BLaER1 treated with 17β-estradiol and CSF1 and Interleukin-3, amounts not matched to agents 10 nM and 100 nM (cell line): ENCODE measurements at regions not wholly inside any gene's neighbourhood (a gene's known extent, or its start where the extent isn't known, plus 50 kb on each side); places are given as distances from the start of the nearest gene placed in this dataset.

Experiments used
- H3K27ac ChIP-seq, 11 experiments: shearing (Covaris generic); formaldehyde crosslinking; 2 replicates each; pipeline ENCODE4 v1.8.1; 2022
- H3K27me3 ChIP-seq, 11 experiments: shearing (Covaris generic); formaldehyde crosslinking; 2 replicates each; pipeline ENCODE4 v1.8.1; 2022
- H3K36me3 ChIP-seq, 11 experiments: shearing (Covaris generic); formaldehyde crosslinking; 2 replicates each; pipeline ENCODE4 v1.8.1; 2022
- H3K4me1 ChIP-seq, 10 experiments: shearing (Covaris generic); formaldehyde crosslinking; 2 replicates each; pipeline ENCODE4 v1.8.1; 2022
- H3K4me2 ChIP-seq, 11 experiments: shearing (Covaris generic); formaldehyde crosslinking; 2 replicates each; pipeline ENCODE4 v1.8.1; 2022
- H3K4me3 ChIP-seq, 10 experiments: shearing (Covaris generic); formaldehyde crosslinking; 2 replicates each; pipeline ENCODE4 v1.8.1; 2022
- H3K9ac ChIP-seq, 11 experiments: shearing (Covaris generic); formaldehyde crosslinking; 2 replicates each; pipeline ENCODE4 v1.8.1; 2022
- H3K9me3 ChIP-seq, 11 experiments: shearing (Covaris generic); formaldehyde crosslinking; replicated peaks in 1 of 11; 2 replicates each; pipeline ENCODE4 v1.8.1; 2022
- H4K20me1 ChIP-seq, 11 experiments: shearing (Covaris generic); formaldehyde crosslinking; 2 replicates each; pipeline ENCODE4 v1.8.1; 2022
- Cebpa-rat ChIP-seq, 11 experiments: shearing (Covaris generic); IDR thresholded peaks; 2 replicates each; pipeline ENCODE4 v1.8.1; 2022

GRCh38 chr4:8763966-8764901 is 107.4 kb downstream of the HMX1 start:
- Histone ChIP-seq H3K4me2 (no peak overlapping the region), H3K9me3 (no peaks in the 10 kb centered on the region), H3K27ac (no peak overlapping the region), H3K9ac (no peak overlapping the region), H3K36me3 (no peaks in the 10 kb centered on the region), H3K4me3 (no peak overlapping the region), H4K20me1 (peaks cover 0 to 10% (median 0%) of the 10 kb centered on the region in 11 experiments; a peak in 2 of 22 replicates), H3K27me3 (no peaks in the 10 kb centered on the region), H3K4me1 (peaks cover 0 to 12% (median 8%) of the 10 kb centered on the region in 10 experiments; a peak in 6 of 20 replicates)
- TF ChIP-seq Cebpa-rat (IDR thresholded peaks at IDR 0.05), result no peak

- H3K4me2 ChIP-seq, result no peak overlapping the region
- no peaks in the 10 kb centered on the region for H3K9me3 ChIP-seq
- no peaks in the 10 kb centered on the region for H3K36me3 ChIP-seq
- TF ChIP-seq Cebpa-rat (IDR thresholded peaks at IDR 0.05), result no peak
- no peaks in the 10 kb centered on the region for H3K27me3 ChIP-seq
- peaks cover 0 to 12% (median 8%) of the 10 kb centered on the region in 10 experiments; a peak in 6 of 20 replicates for H3K4me1 ChIP-seq
- no peak overlapping the region for H3K4me3 ChIP-seq
- H3K9ac ChIP-seq, result no peak overlapping the region
- peaks cover 0 to 10% (median 0%) of the 10 kb centered on the region in 11 experiments; a peak in 2 of 22 replicates for H4K20me1 ChIP-seq
- H3K27ac ChIP-seq, result no peak overlapping the region
Observed at GRCh38 chr4:8762951-8763735, 108.5 kb downstream of the HMX1 start.

GRCh38 chr4:8762356-8762755 is 109.3 kb downstream of the HMX1 start:
- no peak overlapping the region for H3K9ac ChIP-seq
- H3K36me3 ChIP-seq, result no peaks in the 10 kb centered on the region
- no peaks in the 10 kb centered on the region for H3K9me3 ChIP-seq
- no peaks in the 10 kb centered on the region for H3K27me3 ChIP-seq
- no peak for TF ChIP-seq Cebpa-rat (IDR thresholded peaks at IDR 0.05)
- no peak overlapping the region for H3K27ac ChIP-seq
- H3K4me3 ChIP-seq, result no peak overlapping the region
- peaks cover 0 to 10% (median 0%) of the 10 kb centered on the region in 11 experiments; a peak in 2 of 22 replicates for H4K20me1 ChIP-seq
- H3K4me2 ChIP-seq, result no peak overlapping the region
- H3K4me1 ChIP-seq, result peaks cover 0 to 12% (median 8%) of the 10 kb centered on the region in 10 experiments; a peak in 6 of 20 replicates

GRCh38 chr4:8761824-8762205 is 109.8 kb downstream of the HMX1 start:
- Histone ChIP-seq H3K36me3 (no peaks in the 10 kb centered on the region), H3K27me3 (no peaks in the 10 kb centered on the region), H3K9me3 (no peaks in the 10 kb centered on the region), H3K9ac (no peak overlapping the region), H3K27ac (no peak overlapping the region), H4K20me1 (peaks cover 0 to 10% (median 0%) of the 10 kb centered on the region in 11 experiments; a peak in 2 of 22 replicates), H3K4me1 (peaks cover 0 to 12% (median 8%) of the 10 kb centered on the region in 10 experiments; a peak in 6 of 20 replicates), H3K4me3 (no peak overlapping the region), H3K4me2 (no peak overlapping the region)
- no peak for TF ChIP-seq Cebpa-rat (IDR thresholded peaks at IDR 0.05)

DNA sequence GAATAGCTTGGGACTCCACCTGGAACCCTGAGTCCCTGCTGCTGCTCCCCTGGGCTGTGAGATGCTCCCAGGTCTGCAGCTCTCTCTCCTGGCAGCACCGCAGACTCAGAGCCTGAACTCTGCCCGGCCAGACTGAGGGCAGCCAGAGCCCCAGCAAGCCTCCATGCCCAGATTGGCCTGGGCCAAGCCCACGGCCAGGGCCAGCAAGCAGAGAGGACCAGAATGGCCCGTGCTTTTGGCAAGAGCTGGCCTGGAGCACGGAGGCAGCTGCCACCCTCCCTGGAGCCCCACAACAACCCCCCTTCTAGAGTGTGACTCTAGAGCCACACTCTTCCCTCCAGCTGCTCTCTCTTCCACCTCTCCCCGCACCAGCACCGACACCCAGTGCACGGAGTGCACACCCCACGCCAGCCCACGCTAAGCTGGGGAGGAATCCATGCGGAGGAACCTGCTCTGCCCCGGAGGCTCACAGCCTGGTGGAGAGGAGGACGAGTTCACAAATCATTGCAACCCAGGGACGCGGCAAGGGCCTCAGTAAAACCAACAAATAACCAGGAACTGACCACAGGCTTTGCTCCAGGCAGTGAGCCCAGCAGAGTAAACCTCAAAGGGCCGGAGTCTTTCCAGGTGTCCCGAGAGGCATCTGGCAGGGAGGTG is 110.3 kb downstream of the HMX1 start:
- peaks cover 0 to 10% (median 0%) of the 10 kb centered on the region in 11 experiments; a peak in 2 of 22 replicates for H4K20me1 ChIP-seq
- no peak overlapping the region for H3K27ac ChIP-seq
- no peaks in the 10 kb centered on the region for H3K27me3 ChIP-seq
- H3K9me3 ChIP-seq, result no peaks in the 10 kb centered on the region
- H3K9ac ChIP-seq, result no peak overlapping the region
- peaks cover 0 to 11% (median 8%) of the 10 kb centered on the region in 10 experiments; a peak in 6 of 20 replicates for H3K4me1 ChIP-seq
- no peak for TF ChIP-seq Cebpa-rat (IDR thresholded peaks at IDR 0.05)
- no peak overlapping the region for H3K4me3 ChIP-seq
- no peak overlapping the region for H3K4me2 ChIP-seq
- H3K36me3 ChIP-seq, result no peaks in the 10 kb centered on the region

DNA sequence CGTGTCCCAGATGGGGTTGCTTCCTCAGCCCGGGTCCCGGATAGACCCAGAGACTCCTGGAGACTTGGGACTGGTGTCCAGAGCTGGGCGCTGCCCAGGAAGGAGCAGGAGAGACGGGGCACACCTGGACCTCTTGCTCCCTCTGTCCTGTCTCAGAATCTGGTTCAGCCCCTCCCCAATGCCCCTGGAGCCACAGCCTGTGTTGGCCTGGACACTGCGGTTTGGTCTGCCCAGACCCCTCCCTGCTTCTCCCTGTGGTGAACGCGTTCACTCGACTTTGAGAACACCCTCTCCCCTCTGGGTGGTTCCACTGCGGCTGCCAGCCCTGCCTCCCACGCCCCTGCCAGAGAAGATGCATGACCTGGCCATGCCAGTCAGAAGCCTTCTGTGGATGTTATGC is 111.1 kb downstream of the HMX1 start:
- TF ChIP-seq Cebpa-rat (IDR thresholded peaks at IDR 0.05), result no peak
- H4K20me1 ChIP-seq, result peaks cover 0 to 10% (median 0%) of the 10 kb centered on the region in 11 experiments; a peak in 2 of 22 replicates
- peaks cover 0 to 4% (median 2%) of the 10 kb centered on the region in 10 experiments; a peak in 6 of 20 replicates for H3K4me1 ChIP-seq
- H3K9ac ChIP-seq, result no peak overlapping the region
- H3K27me3 ChIP-seq, result no peaks in the 10 kb centered on the region
- no peaks in the 10 kb centered on the region for H3K9me3 ChIP-seq
- H3K4me2 ChIP-seq, result no peak overlapping the region
- no peak overlapping the region for H3K27ac ChIP-seq
- H3K36me3 ChIP-seq, result no peaks in the 10 kb centered on the region
- H3K4me3 ChIP-seq, result no peak overlapping the region

DNA sequence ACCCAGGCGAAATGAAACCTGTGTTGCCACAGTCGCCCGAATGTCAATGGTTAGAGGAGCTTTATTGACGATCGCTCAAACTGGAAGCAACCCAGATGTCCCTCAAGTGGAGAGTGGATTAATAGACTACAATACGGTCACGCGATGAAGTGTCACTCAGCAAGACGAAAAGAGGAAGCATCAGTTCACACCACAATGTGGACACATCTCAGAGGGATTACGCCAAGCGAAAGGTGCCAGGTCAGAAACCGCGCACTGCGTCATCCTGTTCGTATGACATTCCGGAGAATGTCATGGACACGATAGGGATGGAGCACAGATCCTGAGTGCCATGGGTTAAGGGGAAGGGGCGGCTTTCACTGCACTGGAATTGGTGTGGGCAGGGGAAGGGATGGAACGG is 111.7 kb downstream of the HMX1 start:
- peaks cover 0 to 2% (median 0%) of the 10 kb centered on the region in 11 experiments; a peak in 2 of 22 replicates for H3K9me3 ChIP-seq
- no peaks in the 10 kb centered on the region for H3K27me3 ChIP-seq
- H3K4me2 ChIP-seq, result no peak overlapping the region
- H3K4me3 ChIP-seq, result no peak overlapping the region
- no peak for TF ChIP-seq Cebpa-rat (IDR thresholded peaks at IDR 0.05)
- no peak overlapping the region for H3K9ac ChIP-seq
- H3K4me1 ChIP-seq, result no peaks in the 10 kb centered on the region
- peaks cover 0 to 10% (median 0%) of the 10 kb centered on the region in 11 experiments; a peak in 2 of 22 replicates for H4K20me1 ChIP-seq
- no peak overlapping the region for H3K27ac ChIP-seq
- H3K36me3 ChIP-seq, result no peaks in the 10 kb centered on the region

- H3K36me3 ChIP-seq, result no peaks in the 10 kb centered on the region
- peaks cover 0 to 5% (median 0%) of the 10 kb centered on the region in 11 experiments; a peak in 2 of 22 replicates for H4K20me1 ChIP-seq
- peaks cover 0 to 7% (median 0%) of the 10 kb centered on the region in 11 experiments; a peak in 4 of 22 replicates for H3K9me3 ChIP-seq
- no peak for TF ChIP-seq Cebpa-rat (IDR thresholded peaks at IDR 0.05)
- no peak overlapping the region for H3K4me2 ChIP-seq
- H3K27ac ChIP-seq, result no peak overlapping the region
- H3K9ac ChIP-seq, result no peak overlapping the region
- no peaks in the 10 kb centered on the region for H3K4me1 ChIP-seq
- H3K27me3 ChIP-seq, result no peaks in the 10 kb centered on the region
- no peak overlapping the region for H3K4me3 ChIP-seq
Observed at GRCh38 chr4:8756816-8757215, 114.8 kb downstream of the HMX1 start.
